Cardiac muscle cell (in vitro differentiated cells and primary cell): ENCODE measurements at regions not wholly inside any gene's neighbourhood (a gene's known extent, or its start where the extent isn't known, plus 50 kb on each side); places are given as distances from the start of the nearest gene placed in this dataset.

Experiments
- DNase-seq, 2 donors: peaks; one replicate each; pipeline versions ENCODE4 v3.0.0 to v3.0.0-alpha.2; 2010 to 2017; ENCODE audit warnings: low read depth in 1 of 2, low spot score in 1 of 2
- H3K27ac ChIP-seq: fragments of 200-600 bp; sonication (generic); 2 replicates; pipeline ENCODE4 v1.5.1; 2016
- H3K27me3 ChIP-seq: fragments of 200-600 bp; sonication (generic); 2 replicates; pipeline ENCODE4 v1.6.0; 2016; ENCODE audit warnings: control low read depth
- H3K36me3 ChIP-seq: fragments of 200-600 bp; sonication (generic); 2 replicates; pipeline ENCODE4 v1.5.1; 2016; ENCODE audit warnings: control low read depth
- H3K4me1 ChIP-seq: fragments of 200-600 bp; sonication (generic); 2 replicates; pipeline ENCODE4 v1.8.1; 2017; ENCODE audit warnings: low read depth, mild to moderate bottlenecking, mixed run types
- H3K4me3 ChIP-seq: fragments of 200-600 bp; sonication (generic); 2 replicates; pipeline ENCODE4 v1.5.1; 2016; ENCODE audit warnings: mild to moderate bottlenecking
- H3K9me3 ChIP-seq: fragments of 200-600 bp; sonication (generic); 2 replicates; pipeline ENCODE4 v1.5.1; 2017; ENCODE audit warnings: low read depth, mild to moderate bottlenecking, control low read depth
- TF ChIP-seq, protein P1 (sequence below): IDR thresholded peaks from 2 replicates; pipeline ENCODE4 v1.5.1; 2012; ENCODE audit warnings: low read depth, mild to moderate bottlenecking, low read length

DNA sequence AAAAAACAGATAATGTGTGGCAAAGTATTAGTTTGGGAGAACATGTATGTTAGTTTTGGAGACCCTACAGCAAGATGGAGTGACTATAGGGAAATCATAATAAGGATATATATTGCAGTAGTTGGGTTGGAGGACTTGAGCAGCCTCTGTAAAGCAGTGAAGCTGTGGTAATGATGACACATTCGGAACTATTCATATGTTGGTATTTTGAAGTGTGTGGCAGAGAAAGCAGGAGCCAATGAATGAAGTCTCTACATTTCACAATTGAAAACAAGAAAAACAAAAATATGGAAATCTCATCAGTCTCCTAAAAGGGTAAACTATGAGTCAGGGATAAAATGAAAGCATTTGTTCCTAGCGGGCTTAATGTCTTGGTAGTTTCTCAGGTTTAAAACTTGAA lies 645.9 kb downstream of the OTOL1 start:
- no peaks in the 10 kb centered on the region for H3K27me3 ChIP-seq
- TF ChIP-seq, protein P1, sequence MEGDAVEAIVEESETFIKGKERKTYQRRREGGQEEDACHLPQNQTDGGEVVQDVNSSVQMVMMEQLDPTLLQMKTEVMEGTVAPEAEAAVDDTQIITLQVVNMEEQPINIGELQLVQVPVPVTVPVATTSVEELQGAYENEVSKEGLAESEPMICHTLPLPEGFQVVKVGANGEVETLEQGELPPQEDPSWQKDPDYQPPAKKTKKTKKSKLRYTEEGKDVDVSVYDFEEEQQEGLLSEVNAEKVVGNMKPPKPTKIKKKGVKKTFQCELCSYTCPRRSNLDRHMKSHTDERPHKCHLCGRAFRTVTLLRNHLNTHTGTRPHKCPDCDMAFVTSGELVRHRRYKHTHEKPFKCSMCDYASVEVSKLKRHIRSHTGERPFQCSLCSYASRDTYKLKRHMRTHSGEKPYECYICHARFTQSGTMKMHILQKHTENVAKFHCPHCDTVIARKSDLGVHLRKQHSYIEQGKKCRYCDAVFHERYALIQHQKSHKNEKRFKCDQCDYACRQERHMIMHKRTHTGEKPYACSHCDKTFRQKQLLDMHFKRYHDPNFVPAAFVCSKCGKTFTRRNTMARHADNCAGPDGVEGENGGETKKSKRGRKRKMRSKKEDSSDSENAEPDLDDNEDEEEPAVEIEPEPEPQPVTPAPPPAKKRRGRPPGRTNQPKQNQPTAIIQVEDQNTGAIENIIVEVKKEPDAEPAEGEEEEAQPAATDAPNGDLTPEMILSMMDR = no peak
- H3K36me3 ChIP-seq = no peaks in the 10 kb centered on the region
- H3K4me3 ChIP-seq = no peak overlapping the region
- no peaks in the 10 kb centered on the region for H3K9me3 ChIP-seq
- H3K27ac ChIP-seq = no peak overlapping the region
- peak in 1 of 2 donors; percentile 54 for DNase-seq
- peaks cover 5% of the 10 kb centered on the region for H3K4me1 ChIP-seq

DNA sequence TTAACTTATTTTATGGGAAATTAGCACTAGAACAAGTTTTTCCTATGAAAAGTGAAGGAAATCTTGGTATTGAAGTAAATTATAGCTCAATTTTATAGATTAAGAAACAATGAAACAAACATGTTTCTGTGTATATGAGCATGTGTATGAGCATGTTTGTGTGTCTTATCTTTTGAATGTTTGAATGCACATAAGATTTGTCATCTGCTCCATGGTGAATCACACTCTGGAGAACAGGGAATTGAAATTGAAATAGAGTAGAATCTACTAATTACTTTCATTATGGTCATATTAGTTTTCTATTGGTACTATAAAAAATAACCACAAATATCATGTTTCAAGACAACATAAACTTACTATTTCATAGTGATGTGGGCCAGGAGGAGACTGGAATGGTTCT lies 646.6 kb downstream of the OTOL1 start:
- Histone ChIP-seq H3K9me3 (no peaks in the 10 kb centered on the region), H3K4me1 (peaks cover 5% of the 10 kb centered on the region), H3K36me3 (no peaks in the 10 kb centered on the region), H3K27me3 (no peaks in the 10 kb centered on the region), H3K27ac (no peak overlapping the region), H3K4me3 (no peak overlapping the region)
- no peak for DNase-seq
- TF ChIP-seq, protein P1 = no peak

DNA sequence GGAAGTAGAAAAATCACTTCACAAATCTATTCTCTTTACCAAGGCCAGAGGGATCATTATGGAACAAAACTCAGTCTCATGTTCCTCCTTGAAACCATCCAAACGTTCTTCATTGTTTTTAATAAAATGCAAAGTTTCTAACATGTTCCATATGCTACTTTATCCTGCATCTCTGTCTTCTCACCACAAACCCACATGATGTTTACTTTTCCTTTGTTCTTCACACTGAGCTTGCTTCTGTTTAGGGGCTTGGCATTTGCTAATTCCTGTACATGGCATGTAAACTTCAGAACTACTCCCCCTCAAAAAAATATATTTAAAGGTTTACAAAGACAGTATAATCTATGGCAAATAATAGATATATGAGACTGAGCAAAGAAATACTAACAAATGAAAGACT lies 651.4 kb downstream of the OTOL1 start:
- H3K27ac ChIP-seq = no peak overlapping the region
- H3K27me3 ChIP-seq = no peaks in the 10 kb centered on the region
- H3K4me3 ChIP-seq = no peak overlapping the region
- no peaks in the 10 kb centered on the region for H3K4me1 ChIP-seq
- TF ChIP-seq, protein P1 = no peak
- no peaks in the 10 kb centered on the region for H3K9me3 ChIP-seq
- DNase-seq = no peak
- H3K36me3 ChIP-seq = no peaks in the 10 kb centered on the region

DNA sequence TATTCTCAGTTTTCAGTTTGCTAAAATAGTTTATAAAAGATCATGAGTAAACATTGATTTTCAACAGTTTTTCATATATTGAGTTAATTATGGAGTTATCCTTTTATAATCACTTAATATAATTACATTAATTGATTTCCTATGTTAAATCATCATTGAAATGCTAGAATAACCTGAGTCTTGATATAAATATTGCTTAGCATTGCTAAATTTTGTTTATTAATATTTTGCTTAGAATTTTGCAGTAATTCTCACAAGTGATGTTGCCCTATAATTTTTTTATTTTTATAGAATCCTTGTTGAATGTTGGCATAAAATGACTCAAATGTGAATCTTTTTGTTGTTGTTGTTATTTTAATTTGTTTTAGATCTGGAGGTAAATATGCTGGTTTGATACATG lies 654.2 kb downstream of the OTOL1 start:
- Histone ChIP-seq H3K9me3 (no peaks in the 10 kb centered on the region), H3K27ac (no peak overlapping the region), H3K36me3 (no peaks in the 10 kb centered on the region), H3K4me1 (no peaks in the 10 kb centered on the region), H3K4me3 (no peak overlapping the region), H3K27me3 (no peaks in the 10 kb centered on the region)
- DNase-seq = no peak
- TF ChIP-seq, protein P1 = no peak

DNA sequence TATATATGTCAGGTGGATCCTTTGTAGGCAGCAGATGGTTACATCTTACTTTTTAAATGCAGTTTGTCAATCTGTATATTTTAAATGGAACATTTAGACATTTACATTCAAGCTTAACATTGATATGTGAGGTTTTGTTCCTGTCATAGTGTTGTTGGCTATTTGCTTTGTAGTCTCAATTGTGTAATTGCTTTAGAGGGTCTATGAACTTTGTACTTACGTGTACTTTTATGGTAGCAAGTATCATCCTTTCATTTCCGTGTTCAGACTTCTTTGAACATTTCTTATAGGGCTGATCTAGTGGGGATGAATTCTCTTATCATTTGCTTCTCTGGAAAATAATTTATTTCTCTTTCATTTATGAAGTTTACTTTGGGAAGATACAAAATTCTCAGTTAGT lies 656.0 kb downstream of the OTOL1 start:
- TF ChIP-seq, protein P1 = no peak
- H3K9me3 ChIP-seq = no peaks in the 10 kb centered on the region
- no peak for DNase-seq
- no peak overlapping the region for H3K4me3 ChIP-seq
- H3K4me1 ChIP-seq = no peaks in the 10 kb centered on the region
- no peaks in the 10 kb centered on the region for H3K27me3 ChIP-seq
- no peaks in the 10 kb centered on the region for H3K36me3 ChIP-seq
- H3K27ac ChIP-seq = no peak overlapping the region

DNA sequence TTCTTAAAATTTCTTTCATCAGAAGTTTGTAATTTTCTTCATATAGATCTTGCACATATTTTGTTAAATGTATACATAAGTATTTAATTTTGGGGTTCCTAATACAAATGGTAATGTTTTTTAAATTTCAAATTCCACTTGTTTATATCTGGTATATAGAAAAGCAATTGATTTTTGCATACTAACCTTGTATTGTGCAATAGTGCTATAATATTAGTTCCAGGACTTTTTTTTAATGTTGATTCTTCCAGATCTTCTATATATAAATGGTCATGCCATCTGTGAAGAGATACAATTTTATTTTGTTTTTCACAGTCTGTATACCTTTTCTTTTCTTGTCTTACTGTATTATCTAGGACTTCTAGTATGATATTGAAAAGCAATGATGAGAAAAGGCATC lies 665.0 kb downstream of the OTOL1 start:
- Histone ChIP-seq H3K27ac (no peak overlapping the region), H3K9me3 (no peaks in the 10 kb centered on the region)

More for the DNA sequence above, 665.0 kb downstream of the OTOL1 start:
- DNase-seq = no peak
- Histone ChIP-seq H3K4me1 (no peaks in the 10 kb centered on the region), H3K27me3 (no peaks in the 10 kb centered on the region), H3K4me3 (no peak overlapping the region), H3K36me3 (no peaks in the 10 kb centered on the region)
- TF ChIP-seq, protein P1 = no peak
